Upper lobe of right lung (tissue), 1 donor: ENCODE measurements at regions not wholly inside any gene's neighbourhood (a gene's known extent, or its start where the extent isn't known, plus 50 kb on each side); places are given as distances from the start of the nearest gene placed in this dataset.

Experiments used
- ATAC-seq: fragments of 200-7000 bp; cut with Tn5 transposase; one replicate; pipeline ENCODE4 v1.9.1; 2020; ENCODE audit warnings: mild to moderate bottlenecking, moderate library complexity
- DNase-seq: peaks from one replicate; pipeline ENCODE4 v3.0.0-alpha.2; 2020
- H3K27ac ChIP-seq: fragments of 200-600 bp; one replicate; pipeline ENCODE4 v1.8.0; 2022
- H3K27me3 ChIP-seq: fragments of 200-600 bp; one replicate; pipeline ENCODE4 v1.8.0; 2022; ENCODE audit warnings: mild to moderate bottlenecking
- H3K36me3 ChIP-seq: fragments of 200-600 bp; one replicate; pipeline ENCODE4 v1.8.0; 2022
- H3K4me1 ChIP-seq: fragments of 200-600 bp; one replicate; pipeline ENCODE4 v1.8.0; 2022
- H3K4me3 ChIP-seq: fragments of 200-600 bp; one replicate; pipeline ENCODE4 v1.8.0; 2022; ENCODE audit warnings: mild to moderate bottlenecking
- H3K9me3 ChIP-seq: fragments of 200-600 bp; one replicate; pipeline ENCODE4 v1.8.0; 2022
- intact Hi-C: fragments of 100-400 bp; cut with DNase I; formaldehyde crosslinking; loops from one replicate; pipeline ENCODE4 v1.11.0; 2022
- TF ChIP-seq, protein P1 (sequence below): fragments of 200-600 bp; IDR thresholded peaks from one replicate; pipeline ENCODE4 v1.8.0; 2022; ENCODE audit warnings: antibody characterized with exemption
- donor health status: DM: no; HTN: yes; CAD: no; lungs with severe emphysema.

GRCh38 chr10:58086144-58086762, 181.4 kb downstream of the IPMK start:
- TF ChIP-seq, protein P1, sequence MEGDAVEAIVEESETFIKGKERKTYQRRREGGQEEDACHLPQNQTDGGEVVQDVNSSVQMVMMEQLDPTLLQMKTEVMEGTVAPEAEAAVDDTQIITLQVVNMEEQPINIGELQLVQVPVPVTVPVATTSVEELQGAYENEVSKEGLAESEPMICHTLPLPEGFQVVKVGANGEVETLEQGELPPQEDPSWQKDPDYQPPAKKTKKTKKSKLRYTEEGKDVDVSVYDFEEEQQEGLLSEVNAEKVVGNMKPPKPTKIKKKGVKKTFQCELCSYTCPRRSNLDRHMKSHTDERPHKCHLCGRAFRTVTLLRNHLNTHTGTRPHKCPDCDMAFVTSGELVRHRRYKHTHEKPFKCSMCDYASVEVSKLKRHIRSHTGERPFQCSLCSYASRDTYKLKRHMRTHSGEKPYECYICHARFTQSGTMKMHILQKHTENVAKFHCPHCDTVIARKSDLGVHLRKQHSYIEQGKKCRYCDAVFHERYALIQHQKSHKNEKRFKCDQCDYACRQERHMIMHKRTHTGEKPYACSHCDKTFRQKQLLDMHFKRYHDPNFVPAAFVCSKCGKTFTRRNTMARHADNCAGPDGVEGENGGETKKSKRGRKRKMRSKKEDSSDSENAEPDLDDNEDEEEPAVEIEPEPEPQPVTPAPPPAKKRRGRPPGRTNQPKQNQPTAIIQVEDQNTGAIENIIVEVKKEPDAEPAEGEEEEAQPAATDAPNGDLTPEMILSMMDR = no peak
- DNase-seq (no peak), ATAC-seq (no peak)
- Histone ChIP-seq H3K4me1 (no peaks in the 10 kb centered on the region), H3K4me3 (no peak overlapping the region), H3K27me3 (no peaks in the 10 kb centered on the region), H3K27ac (no peak overlapping the region), H3K36me3 (no peaks in the 10 kb centered on the region), H3K9me3 (no peaks in the 10 kb centered on the region)
- intact Hi-C loops = no loop called here

DNA sequence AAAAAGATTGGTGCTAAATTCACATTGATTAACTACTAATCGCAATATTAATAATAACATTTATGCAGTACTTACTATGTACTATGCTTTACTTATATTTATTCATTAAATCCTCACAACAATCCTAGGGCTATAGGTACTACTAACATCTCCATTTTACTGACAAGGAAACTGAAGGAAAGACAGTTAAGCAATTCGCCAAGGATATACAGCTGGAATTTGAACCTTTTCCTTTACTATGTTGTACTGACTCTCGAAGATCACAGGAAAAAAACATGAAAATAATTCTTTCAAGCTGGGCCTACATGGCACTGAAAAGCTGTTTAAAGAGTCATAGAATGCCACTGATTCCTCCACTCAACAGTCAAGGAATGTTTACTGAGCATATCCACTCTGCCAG, 185.4 kb downstream of the IPMK start:
- intact Hi-C loops = no loop called here
- no peaks in the 10 kb centered on the region for H3K9me3 ChIP-seq
- H3K27me3 ChIP-seq = no peaks in the 10 kb centered on the region
- TF ChIP-seq, protein P1 = no peak
- no peak for ATAC-seq
- H3K4me3 ChIP-seq = no peak overlapping the region
- DNase-seq = no peak
- no peak overlapping the region for H3K27ac ChIP-seq
- H3K4me1 ChIP-seq = no peaks in the 10 kb centered on the region
- H3K36me3 ChIP-seq = no peaks in the 10 kb centered on the region

GRCh38 chr10:58081353-58081752, 186.3 kb downstream of the IPMK start:
- ATAC-seq (no peak), DNase-seq (no peak)
- Histone ChIP-seq H3K4me3 (no peak overlapping the region), H3K36me3 (no peaks in the 10 kb centered on the region), H3K4me1 (no peaks in the 10 kb centered on the region), H3K27ac (no peak overlapping the region), H3K9me3 (no peaks in the 10 kb centered on the region), H3K27me3 (no peaks in the 10 kb centered on the region)
- TF ChIP-seq, protein P1 = no peak
- intact Hi-C loops = no loop called here

DNA sequence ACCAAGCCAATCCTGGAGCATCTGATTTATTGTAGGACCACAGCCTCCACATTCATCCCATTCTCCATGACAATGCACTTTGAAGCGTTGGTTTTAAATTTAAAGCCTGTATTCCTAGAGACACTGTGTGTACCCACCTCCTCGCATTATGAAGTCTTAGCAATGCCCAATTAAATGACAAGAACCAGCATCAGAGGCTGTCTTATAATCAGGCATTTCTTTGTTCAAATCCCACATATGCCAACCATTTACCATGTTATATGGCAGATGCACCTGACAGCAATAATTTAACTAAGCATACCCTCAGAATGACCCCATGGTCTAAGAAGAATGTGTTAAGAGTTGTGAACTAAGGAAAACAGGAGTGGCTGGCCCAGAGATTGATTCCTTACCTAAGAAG, 188.2 kb downstream of the IPMK start:
- TF ChIP-seq, protein P1 = no peak
- Histone ChIP-seq H3K4me3 (no peak overlapping the region), H3K9me3 (no peaks in the 10 kb centered on the region), H3K27ac (no peak overlapping the region), H3K4me1 (no peaks in the 10 kb centered on the region), H3K36me3 (no peaks in the 10 kb centered on the region), H3K27me3 (no peaks in the 10 kb centered on the region)
- intact Hi-C loops = no loop called here
- no peak for ATAC-seq
- no peak for DNase-seq

DNA sequence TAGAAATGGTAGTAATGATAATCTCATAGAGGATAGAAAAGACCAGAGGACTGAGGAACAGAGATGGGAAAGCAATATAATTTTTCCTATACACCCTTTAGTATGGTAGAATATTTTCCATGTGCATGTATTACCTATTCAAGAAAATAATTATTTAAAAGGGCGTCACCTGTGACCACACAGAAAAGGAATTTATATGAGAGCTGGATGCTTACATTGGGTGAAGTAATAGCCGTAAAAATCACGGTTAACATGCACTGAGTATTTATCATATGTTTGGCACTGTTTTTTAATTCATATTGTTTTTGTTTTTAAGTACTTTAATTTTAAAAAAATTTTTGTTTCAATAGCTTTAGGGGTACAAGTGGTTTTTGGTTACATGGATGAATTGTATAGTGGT, 195.1 kb downstream of the IPMK start:
- H3K4me3 ChIP-seq = no peak overlapping the region

More for the DNA sequence above, 195.1 kb downstream of the IPMK start:
- Histone ChIP-seq H3K4me1 (no peaks in the 10 kb centered on the region), H3K36me3 (no peaks in the 10 kb centered on the region), H3K27ac (no peak overlapping the region), H3K27me3 (no peaks in the 10 kb centered on the region), H3K9me3 (no peaks in the 10 kb centered on the region)
- no peak for ATAC-seq
- intact Hi-C loops = no loop called here
- DNase-seq = no peak
- TF ChIP-seq, protein P1 = no peak
